GM18511 (cell line): ENCODE measurements at regions not wholly inside any gene's neighbourhood (a gene's known extent, or its start where the extent isn't known, plus 50 kb on each side); places are given as distances from the start of the nearest gene placed in this dataset.

Source experiments
- ATAC-seq: cut with Tn5 transposase; IDR thresholded peaks from one replicate; pipeline ENCODE4 v1.9.1; 2021; ENCODE audit warnings: mild to moderate bottlenecking, moderate library complexity; ENCODE audit not compliant: unreplicated experiment

DNA sequence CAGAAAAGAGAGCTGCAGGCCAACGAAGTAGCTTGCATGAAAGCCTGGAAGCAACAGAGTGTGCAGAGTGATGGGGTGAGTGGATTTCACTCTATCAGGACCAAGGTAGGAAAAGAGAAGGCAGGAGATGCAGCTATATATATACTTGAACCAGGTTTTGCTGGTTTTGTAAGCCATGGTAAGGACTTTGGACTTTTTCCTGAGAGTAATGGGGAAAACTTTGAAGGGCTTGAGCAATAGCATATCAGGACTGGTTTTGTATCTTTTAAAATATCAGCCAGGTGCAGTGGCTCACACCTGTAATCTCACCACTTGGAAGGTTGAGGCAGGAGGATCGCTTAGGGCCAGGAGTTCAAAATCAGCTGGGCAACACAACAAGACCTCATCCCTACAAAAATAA, 120.6 kb upstream of the NRP1 start:
- ATAC-seq: no peak

DNA sequence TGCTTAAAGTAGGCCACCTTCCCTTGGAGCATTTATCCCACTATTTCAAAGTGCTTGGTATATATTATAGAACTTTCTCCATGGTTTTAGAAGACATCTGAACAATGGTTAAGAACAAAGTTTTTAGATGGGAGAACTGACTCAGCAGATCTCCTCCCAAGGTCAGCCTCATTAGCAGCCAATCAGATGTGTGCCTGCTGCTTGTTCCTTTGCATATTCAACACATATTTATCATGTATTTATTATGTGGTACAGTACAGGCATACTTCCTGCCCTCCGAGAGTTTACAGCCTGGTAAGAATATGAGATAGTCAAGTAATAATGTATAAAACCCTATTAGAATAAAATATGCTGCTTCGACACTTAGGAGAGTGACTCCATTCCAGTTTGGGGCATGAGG, 120.1 kb upstream of the NRP1 start:
- no peak for ATAC-seq

DNA sequence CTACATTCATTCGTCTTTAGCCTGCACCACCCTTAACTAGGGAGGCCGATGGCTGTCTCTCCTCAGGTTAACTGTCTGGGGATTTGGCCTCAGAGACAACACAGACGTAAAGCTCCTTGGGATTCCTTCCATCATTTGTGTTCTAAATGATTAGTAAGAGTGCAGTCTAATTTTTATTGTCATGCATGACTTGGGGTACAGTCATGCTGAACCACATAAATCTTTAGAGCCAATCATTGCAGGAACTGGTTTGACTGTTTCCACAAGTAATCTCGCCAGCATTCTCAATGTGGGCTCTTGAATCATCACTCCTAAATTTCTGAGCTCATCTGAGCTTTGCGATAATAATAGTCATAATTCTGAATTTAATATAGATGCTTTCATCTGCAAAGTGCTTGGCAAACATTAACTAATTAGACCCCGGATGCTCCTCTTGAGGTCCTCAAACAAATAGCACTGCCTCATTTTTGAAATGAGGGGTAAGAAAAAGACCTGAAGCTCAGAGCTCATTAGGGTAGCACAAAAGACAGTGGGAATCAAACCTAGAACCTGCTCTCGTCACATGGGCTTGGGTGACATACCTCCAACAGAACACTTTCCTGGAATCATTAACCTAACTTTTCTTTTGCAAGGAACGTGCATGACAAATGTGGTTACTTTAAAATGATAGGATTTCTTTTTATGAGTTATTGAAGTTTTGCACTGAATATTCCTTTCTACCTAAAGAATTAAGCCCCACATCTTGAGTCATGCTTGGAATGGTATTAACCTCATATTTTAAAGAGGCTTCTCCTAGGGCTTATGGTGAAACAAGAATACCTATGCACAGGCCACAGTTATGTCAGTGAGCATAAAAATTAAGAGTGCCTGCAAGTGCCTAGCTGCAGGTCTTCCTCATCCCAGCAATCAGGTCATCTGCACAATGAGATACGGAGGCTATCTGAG, 118.9 kb upstream of the NRP1 start:
- ATAC-seq: no peak

DNA sequence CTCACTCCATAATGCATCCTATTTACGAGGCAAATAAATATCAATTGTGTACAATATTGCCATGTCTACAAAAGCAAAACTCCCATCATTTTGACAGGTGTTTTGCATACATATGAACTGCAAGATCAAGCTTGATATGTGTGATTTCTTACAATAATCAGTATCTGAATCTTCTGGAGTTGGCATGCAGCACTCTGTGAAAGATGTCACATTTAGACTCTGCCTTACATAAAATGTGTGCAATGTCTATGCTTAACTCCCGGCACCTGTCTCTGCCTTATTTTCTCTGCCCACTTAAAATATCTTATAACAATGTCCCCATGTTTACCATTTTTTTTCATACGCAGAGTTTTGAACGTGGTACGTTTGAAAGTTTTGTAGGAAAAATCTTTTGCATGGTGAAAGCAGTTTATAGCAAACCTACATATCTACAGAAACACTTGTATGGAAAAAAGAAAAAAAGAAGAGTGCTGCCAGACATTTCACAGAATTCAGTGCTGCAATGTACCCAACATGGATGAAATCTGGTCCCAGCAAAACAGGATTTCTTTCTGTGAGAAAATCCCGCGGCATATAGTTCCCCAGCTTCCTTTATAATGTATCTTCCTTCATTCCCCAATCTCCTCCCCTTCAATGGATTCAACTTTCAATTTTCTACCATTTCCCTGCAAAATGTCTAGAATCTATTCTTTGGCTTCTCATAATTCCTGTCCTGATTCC, 114.1 kb upstream of the NRP1 start:
- no peak for ATAC-seq

DNA sequence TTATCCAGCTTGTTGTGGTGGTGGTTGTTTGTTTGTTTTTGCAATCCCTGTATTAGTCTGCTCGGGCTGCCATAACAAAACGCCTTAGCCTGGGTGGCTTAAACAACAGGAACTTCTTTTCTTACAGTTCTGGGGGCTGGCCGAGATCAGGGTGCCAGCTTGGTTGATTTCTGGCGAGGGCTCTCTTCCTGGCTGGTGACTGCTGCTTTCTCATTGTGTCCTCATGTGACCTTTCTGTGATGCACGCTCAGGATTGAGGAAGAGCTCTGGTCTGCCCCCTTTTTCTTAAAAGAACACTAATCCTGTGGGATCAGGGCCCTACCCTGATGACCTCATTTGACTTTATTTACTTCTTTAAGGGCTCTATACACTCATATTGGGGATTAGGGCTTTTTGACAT, 107.1 kb upstream of the NRP1 start:
- no peak for ATAC-seq

DNA sequence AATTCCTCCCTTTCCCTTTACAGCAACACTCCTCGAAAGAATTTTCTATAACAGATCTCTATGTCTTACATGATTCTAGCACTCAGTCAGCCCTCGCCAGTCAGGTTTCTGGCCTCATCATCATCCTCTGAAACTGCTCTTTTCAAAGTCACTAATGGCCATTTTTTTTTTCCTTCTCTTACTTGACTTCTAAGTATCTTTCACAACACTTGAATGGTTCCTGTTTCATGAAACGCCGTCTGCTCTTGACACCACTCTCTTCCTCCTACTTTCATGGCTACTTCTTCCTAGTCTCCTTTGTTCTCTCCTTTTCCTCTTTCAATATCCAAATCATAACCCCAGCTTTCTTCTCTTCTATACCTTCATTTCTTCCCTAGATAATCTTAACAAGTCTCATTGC, 100.5 kb upstream of the NRP1 start:
- no peak for ATAC-seq

DNA sequence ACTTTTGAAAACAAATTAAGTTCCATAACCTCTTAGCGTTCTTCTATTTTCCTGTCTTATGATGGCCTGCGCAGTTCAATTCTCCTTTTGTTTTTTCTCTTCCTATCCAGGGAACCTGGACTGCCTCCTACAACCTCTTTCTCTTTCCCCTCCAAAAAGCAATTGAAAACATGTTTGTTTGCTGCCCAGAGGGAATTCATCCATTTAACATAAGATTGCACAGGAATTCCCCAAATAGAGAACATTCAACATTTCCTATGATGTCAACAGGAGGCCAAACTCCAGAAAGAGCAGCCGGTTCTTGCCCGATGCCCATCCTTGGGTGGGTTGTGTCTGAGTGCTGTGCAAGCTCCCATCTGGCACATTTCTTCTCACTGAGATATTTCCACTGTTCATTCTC, 94.2 kb upstream of the NRP1 start:
- ATAC-seq: no peak

DNA sequence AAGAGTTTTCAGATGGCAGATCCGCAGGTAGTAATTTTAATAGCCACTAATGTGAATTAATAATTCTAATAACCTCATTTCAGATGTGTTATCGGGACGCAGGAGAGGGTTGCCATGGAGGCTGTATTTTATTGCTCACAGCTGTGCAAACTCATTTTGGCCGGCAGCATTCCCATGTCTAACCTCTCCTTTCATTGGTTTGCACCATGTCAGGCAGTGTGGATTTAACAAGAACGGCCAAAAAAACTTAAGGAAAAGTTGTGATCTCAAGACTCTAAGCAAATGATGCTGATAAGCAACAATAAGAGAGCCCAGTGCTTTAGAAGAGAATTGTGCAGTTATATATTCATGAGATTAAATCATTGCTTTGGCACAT, 88.7 kb upstream of the NRP1 start:
- no peak for ATAC-seq

DNA sequence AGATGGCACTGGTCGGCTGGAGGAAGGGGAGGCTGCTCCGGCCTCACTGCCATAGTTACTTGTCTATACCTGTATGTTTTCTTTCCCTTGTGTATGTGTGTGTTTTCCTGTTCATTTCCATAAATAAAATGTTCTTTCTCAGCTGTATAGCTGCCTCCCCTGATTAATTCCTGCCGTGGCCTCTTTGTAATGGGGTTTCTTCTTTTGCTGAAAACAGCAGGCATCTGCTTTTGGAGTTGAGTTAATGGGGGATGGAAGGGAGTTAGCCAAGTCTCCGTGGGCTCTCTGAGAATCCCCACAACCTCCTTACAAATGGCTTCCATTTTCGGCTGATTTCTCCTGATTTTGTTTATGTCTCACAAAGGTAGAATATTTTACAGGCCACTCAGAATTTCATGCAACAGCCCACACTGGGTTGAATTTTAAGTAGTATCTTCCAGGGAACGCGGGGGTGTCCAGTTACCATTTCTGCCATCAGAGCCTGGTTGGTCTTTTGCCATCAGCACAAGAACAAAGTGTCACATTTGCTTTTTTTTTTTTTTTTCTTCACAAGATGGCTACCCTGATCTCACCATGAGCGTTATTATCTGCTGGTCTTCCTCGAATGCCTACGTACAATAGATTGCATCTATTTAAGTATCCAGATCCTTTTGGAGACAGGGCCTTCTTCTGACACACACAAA, 88.1 kb upstream of the NRP1 start:
- no peak for ATAC-seq

DNA sequence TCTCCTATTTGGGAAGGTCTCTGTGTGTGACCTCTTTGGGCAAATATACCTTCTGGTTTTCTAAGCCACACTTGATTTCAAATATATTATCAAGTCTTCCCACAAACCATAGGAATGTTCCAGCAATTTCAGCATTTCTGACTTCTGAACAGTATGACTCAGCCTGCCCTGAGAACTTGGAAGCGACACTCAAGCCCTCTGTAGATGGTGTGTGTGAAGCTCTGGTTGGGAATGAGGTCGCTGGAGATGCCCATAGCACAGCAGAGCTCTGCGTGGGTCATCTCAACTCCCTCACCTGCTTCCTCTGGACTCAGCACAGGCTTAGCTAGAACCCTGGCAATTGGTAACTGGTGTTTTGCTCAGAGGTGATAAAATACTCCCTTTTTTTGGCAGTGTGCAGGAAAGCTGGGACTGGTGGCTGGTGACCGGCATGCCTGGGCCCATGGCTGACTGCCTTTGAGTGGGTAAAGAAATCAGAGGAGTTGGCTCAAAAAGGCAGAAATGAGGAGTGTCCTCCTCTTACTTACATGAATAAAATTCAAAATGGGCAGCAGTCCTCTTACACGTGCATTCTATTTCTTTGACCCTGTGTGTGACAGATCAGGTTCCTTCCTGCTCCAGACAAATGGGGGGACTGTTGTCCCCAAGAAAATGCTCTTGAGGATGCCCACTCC, 87.5 kb upstream of the NRP1 start:
- ATAC-seq: no peak

DNA sequence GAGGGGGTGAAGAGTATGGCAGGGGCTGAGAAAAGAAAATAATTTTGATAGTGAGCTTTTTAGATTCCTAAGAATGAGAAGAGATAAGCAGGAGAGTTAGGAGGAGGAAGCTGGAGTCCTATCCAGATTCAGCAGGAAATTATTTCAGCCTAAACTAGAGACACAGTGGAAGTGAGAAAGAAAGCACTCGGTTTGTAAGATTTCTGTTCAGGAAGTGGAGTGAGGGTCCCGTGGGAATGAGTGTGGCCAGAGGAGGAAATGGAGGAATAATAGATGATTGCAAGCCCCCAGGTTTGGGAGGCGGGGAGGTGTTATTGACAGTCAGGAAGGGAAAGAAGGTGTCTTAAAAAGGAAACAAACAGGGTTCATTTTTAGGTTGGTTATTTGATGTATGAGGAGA, 84.8 kb upstream of the NRP1 start:
- no peak for ATAC-seq

DNA sequence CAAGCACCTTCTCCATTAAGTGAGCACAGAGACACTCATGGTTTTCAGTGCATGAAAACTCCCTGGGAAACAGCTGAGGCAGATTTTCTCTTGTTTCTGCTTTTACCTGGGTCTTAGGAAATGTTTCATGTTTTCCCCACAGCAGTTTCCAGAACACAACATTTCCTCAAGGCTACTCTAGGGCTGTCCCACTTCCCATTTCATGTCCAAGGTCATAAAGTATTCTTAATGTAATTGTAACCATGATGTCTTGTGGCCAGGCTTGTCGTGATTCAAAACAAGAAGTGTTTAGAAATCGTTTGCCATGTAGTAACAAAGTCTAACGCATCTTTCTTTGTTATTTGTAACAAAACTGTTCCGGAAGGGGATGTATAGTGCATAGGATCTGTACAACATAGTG, 83.8 kb upstream of the NRP1 start:
- ATAC-seq: no peak

DNA sequence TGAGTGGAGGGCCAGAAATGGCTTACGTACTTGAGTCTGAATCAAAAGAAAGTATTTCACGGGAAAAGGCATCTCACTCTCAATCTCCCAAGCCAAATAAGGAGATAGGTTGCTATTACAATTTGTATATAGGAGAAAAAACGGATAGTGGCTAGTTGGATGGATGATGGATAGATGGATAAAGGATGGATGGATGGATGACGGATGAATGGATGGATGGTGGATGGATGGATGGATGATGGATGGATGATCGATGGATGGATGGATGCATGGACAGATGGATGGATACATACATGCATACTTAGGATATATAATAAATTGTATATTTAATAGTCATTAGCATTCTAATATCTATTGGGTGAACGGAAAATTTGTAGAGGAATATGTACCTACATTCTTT, 82.2 kb upstream of the NRP1 start:
- no peak for ATAC-seq

DNA sequence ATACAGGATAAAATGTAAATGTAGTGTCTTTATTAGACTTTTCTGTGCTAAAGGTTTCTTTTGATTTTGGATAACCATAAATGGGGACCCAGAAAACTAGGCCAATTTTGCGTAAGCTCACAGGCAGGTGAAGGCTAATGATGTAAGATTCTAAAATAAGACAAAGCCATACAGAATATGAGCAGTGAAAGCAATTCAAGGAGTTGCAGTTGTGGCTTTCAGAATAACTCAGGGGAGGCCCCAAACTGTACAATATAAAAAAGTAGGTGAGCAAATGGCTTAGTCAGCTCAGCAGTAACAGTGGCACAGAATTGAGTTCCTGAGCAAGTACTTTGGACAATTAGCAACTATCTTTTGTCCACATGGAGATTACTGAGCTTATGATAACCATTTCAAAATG, 81.7 kb upstream of the NRP1 start:
- no peak for ATAC-seq

DNA sequence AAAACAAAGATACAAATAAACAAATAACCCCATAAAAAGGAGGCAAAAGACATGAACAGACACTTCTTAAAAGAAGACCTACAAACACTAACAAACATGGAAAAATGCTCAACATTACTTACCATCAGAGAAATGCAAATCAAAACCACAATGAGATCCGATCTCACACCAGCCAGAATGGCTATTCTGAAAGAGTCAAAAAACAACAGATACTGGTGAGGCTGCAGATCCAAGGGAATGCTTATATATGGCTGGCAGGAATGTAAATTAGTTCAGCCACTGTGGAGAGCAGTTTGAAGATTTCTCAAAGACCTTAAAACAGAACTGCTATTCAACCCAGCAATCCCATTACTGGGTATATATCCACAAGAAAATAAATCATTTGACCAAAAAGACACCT, 80.4 kb upstream of the NRP1 start:
- ATAC-seq: no peak

DNA sequence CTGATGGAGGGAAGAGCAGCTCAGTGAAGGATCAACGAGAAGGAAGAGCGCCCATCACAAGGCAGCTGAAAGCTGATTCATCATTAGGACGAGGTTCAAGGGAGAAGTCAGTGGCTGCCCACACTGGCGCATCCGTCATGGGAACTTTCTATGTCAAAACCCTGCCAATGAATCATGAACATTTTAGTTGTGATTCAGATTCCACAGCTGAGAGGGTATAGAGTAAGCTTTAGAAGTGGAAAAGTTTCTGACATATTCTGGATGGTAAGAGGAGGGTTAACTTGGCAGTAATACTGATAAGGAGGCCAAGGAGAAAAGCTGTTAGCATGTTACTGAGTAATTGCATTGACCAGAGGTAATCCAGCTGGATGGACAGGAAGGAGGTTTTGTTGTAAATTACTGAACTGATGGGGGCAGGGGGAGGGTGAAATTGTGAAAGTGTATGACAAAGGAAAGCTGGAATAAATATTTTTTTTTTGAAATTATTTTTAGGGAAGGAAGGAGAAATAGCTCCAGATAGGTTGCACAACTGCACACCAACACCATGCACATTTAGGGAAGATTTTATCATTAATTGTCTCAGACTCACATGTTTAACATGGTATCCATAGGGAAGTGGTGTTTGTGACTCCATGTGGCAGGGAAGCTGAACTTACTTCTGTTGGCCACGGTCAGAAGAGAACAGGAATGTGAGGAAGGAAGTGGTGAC, 78.3 kb upstream of the NRP1 start:
- no peak for ATAC-seq

DNA sequence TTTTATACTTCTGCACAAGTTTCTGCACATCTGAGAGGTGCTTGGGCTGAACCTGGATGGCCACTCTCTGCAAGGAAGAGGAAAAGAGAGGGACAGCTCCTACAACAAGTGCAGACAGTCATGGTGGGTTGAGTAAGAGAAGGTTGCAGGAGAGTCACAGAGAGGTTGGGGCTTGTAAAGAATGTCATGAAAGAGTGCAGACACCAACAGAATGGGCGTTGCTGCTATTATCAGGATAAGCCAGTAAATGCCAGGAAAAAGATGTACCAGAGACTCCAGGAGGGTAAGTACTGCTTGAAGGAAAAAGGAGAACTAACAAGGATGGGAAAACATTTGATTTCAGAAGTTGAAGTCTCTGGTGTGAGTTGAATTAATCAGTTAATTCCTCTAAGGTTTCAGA, 77.8 kb upstream of the NRP1 start:
- ATAC-seq: no peak

DNA sequence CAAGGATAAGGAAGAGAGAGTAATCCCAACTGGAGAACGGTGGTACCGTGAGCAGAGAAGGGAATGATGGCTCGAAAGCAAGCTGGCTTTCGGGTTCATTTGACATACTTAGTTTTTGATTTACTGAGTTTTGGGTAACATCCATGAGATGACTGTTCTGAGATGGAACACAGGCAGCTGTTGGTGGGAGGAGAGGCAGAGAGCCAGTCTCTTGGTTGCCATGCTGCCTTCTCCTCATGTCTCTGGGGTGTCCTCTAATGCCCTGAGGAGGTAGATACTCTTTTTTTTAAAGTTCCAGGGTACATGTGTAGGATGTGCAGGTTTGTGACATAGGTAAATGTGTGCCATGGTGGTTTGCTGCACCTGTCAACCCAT, 76.4 kb upstream of the NRP1 start:
- ATAC-seq: no peak

DNA sequence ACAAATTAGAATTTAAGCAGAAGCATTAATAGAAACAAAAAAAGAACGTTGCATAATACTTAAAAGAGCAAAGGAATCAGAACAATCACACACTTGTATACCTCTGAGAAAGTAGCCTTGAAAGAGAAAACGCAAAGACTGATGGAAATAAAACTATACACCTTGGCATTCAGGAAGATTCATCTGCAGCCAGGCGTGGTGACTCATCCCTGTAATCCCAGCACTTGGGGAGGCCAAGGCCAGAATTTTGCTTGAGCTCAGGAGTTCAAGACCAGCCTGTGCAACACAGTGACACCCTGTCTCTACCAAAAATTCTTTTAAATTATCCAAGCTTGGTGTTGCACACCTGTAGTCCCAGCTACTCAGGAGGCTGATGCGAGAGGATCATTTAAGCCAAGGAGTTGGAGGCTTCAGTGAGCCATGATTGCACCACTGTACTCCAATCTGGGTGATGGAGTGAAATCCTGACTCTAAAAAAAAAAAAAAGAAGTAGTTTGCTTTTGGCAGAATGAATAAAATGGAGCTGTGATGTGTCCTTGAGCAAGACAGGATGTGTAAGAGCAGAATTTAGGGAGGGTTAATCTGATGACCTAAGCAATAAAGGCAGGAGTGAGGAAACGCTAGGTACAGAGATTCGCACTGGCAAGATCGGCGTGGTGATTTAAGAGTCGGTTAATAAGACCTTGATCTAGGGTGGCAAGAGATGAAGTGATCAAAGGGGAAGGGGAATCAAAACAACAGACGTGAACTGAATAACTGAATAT, 75.8 kb upstream of the NRP1 start:
- no peak for ATAC-seq

DNA sequence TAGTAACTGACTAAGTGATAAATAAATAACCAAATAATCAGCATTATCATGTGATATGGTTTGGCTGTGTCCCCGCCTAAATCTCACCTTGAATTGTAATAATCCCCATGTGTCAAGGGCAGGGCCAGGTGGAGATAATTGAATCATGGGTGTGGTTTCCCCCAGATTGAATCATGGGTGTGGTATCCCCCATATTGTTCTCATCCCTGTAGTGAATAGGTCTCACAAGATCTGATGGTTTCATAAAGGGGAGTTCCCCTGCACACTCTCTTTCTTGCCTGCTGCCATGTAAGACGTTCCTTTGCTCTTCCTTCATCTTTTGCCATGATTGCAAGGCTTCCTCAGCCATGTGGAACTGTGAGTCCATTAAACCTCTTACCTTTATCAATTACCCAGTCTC, 72.1 kb upstream of the NRP1 start:
- ATAC-seq: no peak
